ENCODE measurements at regions not wholly inside any gene's neighbourhood (a gene's known extent, or its start where the extent isn't known, plus 50 kb on each side); places are given as distances from the start of the nearest gene placed in this dataset.

DNA sequence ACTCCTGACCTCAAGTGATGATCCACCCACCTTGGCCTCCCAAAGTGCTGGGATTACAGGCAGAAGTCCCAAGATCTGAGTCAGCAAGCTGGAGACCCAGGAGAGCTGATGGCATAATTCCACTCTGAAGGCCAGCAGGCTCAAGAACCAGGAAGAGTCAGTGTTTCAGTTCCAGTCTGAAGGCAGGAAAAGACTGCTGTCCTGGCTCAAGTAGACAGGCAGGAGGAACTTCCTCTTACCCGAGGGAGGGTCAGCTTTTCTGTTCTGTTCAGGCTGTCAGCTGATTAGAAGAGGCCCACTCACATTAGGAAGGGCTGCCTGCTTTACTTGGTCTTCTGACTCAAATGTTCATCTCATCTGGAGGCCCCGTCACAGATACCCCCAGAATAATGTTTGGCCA lies 206.0 kb upstream of the MYL2 start:
- H3K4me3 ChIP-seq (ENCODE audit: control extremely low read depth in 1 of 5, extremely low read depth in 1 of 5, insufficient read depth in 1 of 5, low read depth in 2 of 5, low read length in 4 of 5), result no peak overlapping the region
- no peak overlapping the region for H3K9ac ChIP-seq (ENCODE audit: low read length)
- Mint-ChIP-seq H3K4me3 (no peak overlapping the region), H3K27me3 (peaks cover 16% of the 10 kb centered on the region), H3K4me1 (no peaks in the 10 kb centered on the region), H3K9me3 (ENCODE audit: insufficient read depth) (no peaks in the 10 kb centered on the region), H3K27ac (no peak overlapping the region)
- H3K79me2 ChIP-seq (ENCODE audit: control insufficient read depth, insufficient read depth, low read length), result no peaks in the 10 kb centered on the region
- CTCF ChIA-PET, result interaction anchor here (0.6 kb wide), 1 partner anchor 688 kb away, joined by 4 read pairs; no protein-coding TSS in a partner anchor
- intact Hi-C loops (cut with micrococcal nuclease), result no loop called here
- ATAC-seq (ENCODE audit: low read depth) (no peak), DNase-seq (no peak)
- 50% methylated on average over 2 of the region's 2 CpGs for WGBS (ENCODE audit: insufficient coverage)
- peaks cover 0 to 5% (median 1%) of the 10 kb centered on the region in 4 experiments for H3K27me3 ChIP-seq (replicated peaks in 1 of 4; ENCODE audit: control extremely low read depth in 1 of 4, control insufficient read depth in 3 of 4, insufficient read depth in 4 of 4, low read length in 3 of 4)
- H3K4me2 ChIP-seq (replicated peaks; ENCODE audit: low read depth, low read length, poor library complexity, severe bottlenecking), result no peak overlapping the region
- no peaks in the 10 kb centered on the region for H3K36me3 ChIP-seq (replicated peaks in 1 of 2; ENCODE audit: control extremely low read depth in 1 of 2, control insufficient read depth in 1 of 2, extremely low read depth in 1 of 2, insufficient read depth in 2 of 2, low read length in 1 of 2)
- POLR2A ChIA-PET, result interaction anchor here (0.7 kb wide), 1 partner anchor 29 kb away, joined by 4 read pairs; no protein-coding TSS in a partner anchor
- H3K4me1 ChIP-seq (ENCODE audit: control insufficient read depth in 2 of 2, insufficient read depth in 2 of 2, low read length in 2 of 2), result no peaks in the 10 kb centered on the region
- TF ChIP-seq EZH2 (IDR thresholded peaks at IDR 0.05; ENCODE audit: borderline replicate concordance, insufficient read depth, low read depth, low read length, poor library complexity, severe bottlenecking) (no peak), CTCF (IDR thresholded peaks at IDR 0.05) (no peak)
- no peak overlapping the region for H2AFZ ChIP-seq (ENCODE audit: insufficient read depth, low read depth, low read length, poor library complexity, severe bottlenecking)
- H3K27ac ChIP-seq (ENCODE audit: low read length in 2 of 2), result no peak overlapping the region
- H3K9me3 ChIP-seq (ENCODE audit: control extremely low read depth in 1 of 3, control insufficient read depth in 2 of 3, insufficient read depth in 1 of 3, low read length in 2 of 3), result no peaks in the 10 kb centered on the region
- no peaks in the 10 kb centered on the region for H4K20me1 ChIP-seq (ENCODE audit: control insufficient read depth, insufficient read depth, low read length, poor library complexity, severe bottlenecking)

GRCh38 chr12:111124183-111124582 lies 203.8 kb upstream of the MYL2 start:
- Histone ChIP-seq H3K4me3 (ENCODE audit: control extremely low read depth in 1 of 5, extremely low read depth in 1 of 5, insufficient read depth in 1 of 5, low read depth in 2 of 5, low read length in 4 of 5) (no peak overlapping the region), H3K9me3 (ENCODE audit: control extremely low read depth in 1 of 3, control insufficient read depth in 2 of 3, insufficient read depth in 1 of 3, low read length in 2 of 3) (no peaks in the 10 kb centered on the region), H3K4me1 (ENCODE audit: control insufficient read depth in 2 of 2, insufficient read depth in 2 of 2, low read length in 2 of 2) (no peaks in the 10 kb centered on the region), H4K20me1 (ENCODE audit: control insufficient read depth, insufficient read depth, low read length, poor library complexity, severe bottlenecking) (no peaks in the 10 kb centered on the region), H3K36me3 (replicated peaks in 1 of 2; ENCODE audit: control extremely low read depth in 1 of 2, control insufficient read depth in 1 of 2, extremely low read depth in 1 of 2, insufficient read depth in 2 of 2, low read length in 1 of 2) (no peaks in the 10 kb centered on the region), H3K27me3 (replicated peaks in 1 of 4; ENCODE audit: control extremely low read depth in 1 of 4, control insufficient read depth in 3 of 4, insufficient read depth in 4 of 4, low read length in 3 of 4) (peaks cover 0 to 5% (median 0%) of the 10 kb centered on the region in 4 experiments), H3K4me2 (replicated peaks; ENCODE audit: low read depth, low read length, poor library complexity, severe bottlenecking) (no peak overlapping the region), H3K9ac (ENCODE audit: low read length) (no peak overlapping the region), H3K79me2 (ENCODE audit: control insufficient read depth, insufficient read depth, low read length) (no peaks in the 10 kb centered on the region), H3K27ac (ENCODE audit: low read length in 2 of 2) (no peak overlapping the region), H2AFZ (ENCODE audit: insufficient read depth, low read depth, low read length, poor library complexity, severe bottlenecking) (no peak overlapping the region)
- Mint-ChIP-seq H3K9me3 (ENCODE audit: insufficient read depth) (no peaks in the 10 kb centered on the region), H3K4me1 (no peaks in the 10 kb centered on the region), H3K27me3 (peaks cover 16% of the 10 kb centered on the region), H3K4me3 (no peak overlapping the region), H3K27ac (no peak overlapping the region)
- WGBS (ENCODE audit: insufficient coverage), result 96% methylated on average over 4 of the region's 4 CpGs
- no peak for ATAC-seq (ENCODE audit: low read depth)
- TF ChIP-seq EZH2 (IDR thresholded peaks at IDR 0.05; ENCODE audit: borderline replicate concordance, insufficient read depth, low read depth, low read length, poor library complexity, severe bottlenecking) (no peak), CTCF (IDR thresholded peaks at IDR 0.05) (no peak)
- intact Hi-C loops (cut with micrococcal nuclease), result no loop called here
- DNase-seq, result no peak
- CTCF ChIA-PET, result no interaction called here
- POLR2A ChIA-PET, result no interaction called here
